ENCODE measurements at regions not wholly inside any gene's neighbourhood (a gene's known extent, or its start where the extent isn't known, plus 50 kb on each side); places are given as distances from the start of the nearest gene placed in this dataset.
A peak's percentile ranks its signal among the peaks of the same experiment; 100 is the strongest.

DNA sequence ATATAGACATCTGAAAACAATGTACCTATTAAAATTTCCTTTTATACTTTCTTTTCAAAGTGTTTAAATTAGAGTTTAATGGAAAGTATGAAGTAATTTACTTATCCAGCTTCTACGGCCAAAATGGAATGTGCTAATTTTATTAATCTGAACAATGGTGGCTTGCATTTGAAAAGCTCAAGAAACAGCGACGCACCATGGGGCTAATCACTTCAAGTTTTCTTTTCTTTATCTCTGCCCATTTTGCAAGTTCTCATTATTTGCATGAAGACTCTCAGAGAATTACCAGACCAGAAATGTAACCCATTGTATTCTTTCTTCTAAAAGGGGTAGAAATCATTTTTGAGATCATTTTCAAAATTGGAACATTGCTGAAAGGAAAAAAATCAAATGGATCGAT is 204.0 kb upstream of the STARD13 start:
- no peak for DNase-seq (ENCODE audit: low read depth)
- no peak overlapping the region for H3K4me3 ChIP-seq (ENCODE audit: control insufficient read depth, low read depth, low read length)
- TF ChIP-seq, protein P1, sequence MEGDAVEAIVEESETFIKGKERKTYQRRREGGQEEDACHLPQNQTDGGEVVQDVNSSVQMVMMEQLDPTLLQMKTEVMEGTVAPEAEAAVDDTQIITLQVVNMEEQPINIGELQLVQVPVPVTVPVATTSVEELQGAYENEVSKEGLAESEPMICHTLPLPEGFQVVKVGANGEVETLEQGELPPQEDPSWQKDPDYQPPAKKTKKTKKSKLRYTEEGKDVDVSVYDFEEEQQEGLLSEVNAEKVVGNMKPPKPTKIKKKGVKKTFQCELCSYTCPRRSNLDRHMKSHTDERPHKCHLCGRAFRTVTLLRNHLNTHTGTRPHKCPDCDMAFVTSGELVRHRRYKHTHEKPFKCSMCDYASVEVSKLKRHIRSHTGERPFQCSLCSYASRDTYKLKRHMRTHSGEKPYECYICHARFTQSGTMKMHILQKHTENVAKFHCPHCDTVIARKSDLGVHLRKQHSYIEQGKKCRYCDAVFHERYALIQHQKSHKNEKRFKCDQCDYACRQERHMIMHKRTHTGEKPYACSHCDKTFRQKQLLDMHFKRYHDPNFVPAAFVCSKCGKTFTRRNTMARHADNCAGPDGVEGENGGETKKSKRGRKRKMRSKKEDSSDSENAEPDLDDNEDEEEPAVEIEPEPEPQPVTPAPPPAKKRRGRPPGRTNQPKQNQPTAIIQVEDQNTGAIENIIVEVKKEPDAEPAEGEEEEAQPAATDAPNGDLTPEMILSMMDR (conservative IDR thresholded peaks at IDR 0.05; ENCODE audit: control insufficient read depth, insufficient read depth, low read depth, low read length), result no peak

GRCh38 chr13:33490461-33491327 is 205.1 kb upstream of the STARD13 start:
- TF ChIP-seq, protein P1 (conservative IDR thresholded peaks at IDR 0.05; ENCODE audit: control insufficient read depth, insufficient read depth, low read depth, low read length), result no peak
- no peak overlapping the region for H3K4me3 ChIP-seq (ENCODE audit: control insufficient read depth, low read depth, low read length)
- DNase-seq (ENCODE audit: low read depth), result no peak

GRCh38 chr13:33493672-33494365 is 208.3 kb upstream of the STARD13 start:
- TF ChIP-seq, protein P1 (conservative IDR thresholded peaks at IDR 0.05; ENCODE audit: control insufficient read depth, insufficient read depth, low read depth, low read length), result no peak
- no peak overlapping the region for H3K4me3 ChIP-seq (ENCODE audit: control insufficient read depth, low read depth, low read length)
- DNase-seq (ENCODE audit: low read depth), result no peak

- TF ChIP-seq, protein P1 (conservative IDR thresholded peaks at IDR 0.05; ENCODE audit: control insufficient read depth, insufficient read depth, low read depth, low read length), result no peak
- peak; percentile 90 for DNase-seq (ENCODE audit: low read depth)
These were observed 209.1 kb upstream of the STARD13 start for GRCh38 chr13:33494596-33495204.

DNA sequence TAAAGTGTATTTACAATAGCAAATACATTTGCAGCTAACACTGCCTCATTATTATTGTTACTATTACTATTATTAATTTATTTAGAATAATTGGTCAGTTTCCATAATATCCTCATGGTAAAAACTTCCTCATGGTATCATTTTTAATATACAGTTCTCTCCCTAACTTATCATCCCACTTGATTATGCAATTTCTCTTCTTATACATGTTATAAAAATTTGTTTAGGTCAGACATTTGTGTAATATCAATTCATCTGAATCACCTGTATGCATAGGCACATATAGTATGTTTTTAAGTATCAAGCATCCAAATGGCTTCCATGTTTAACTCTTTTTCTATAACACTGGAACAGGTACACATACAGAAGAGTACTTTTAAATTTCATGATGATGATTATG is 210.8 kb upstream of the STARD13 start:
- TF ChIP-seq, protein P1 (conservative IDR thresholded peaks at IDR 0.05; ENCODE audit: control insufficient read depth, insufficient read depth, low read depth, low read length), result no peak
- no peak overlapping the region for H3K4me3 ChIP-seq (ENCODE audit: control insufficient read depth, low read depth, low read length)

More at GRCh38 chr13:33494596-33495204, 209.1 kb upstream of the STARD13 start:
- no peak overlapping the region for H3K4me3 ChIP-seq (ENCODE audit: control insufficient read depth, low read depth, low read length)

DNA sequence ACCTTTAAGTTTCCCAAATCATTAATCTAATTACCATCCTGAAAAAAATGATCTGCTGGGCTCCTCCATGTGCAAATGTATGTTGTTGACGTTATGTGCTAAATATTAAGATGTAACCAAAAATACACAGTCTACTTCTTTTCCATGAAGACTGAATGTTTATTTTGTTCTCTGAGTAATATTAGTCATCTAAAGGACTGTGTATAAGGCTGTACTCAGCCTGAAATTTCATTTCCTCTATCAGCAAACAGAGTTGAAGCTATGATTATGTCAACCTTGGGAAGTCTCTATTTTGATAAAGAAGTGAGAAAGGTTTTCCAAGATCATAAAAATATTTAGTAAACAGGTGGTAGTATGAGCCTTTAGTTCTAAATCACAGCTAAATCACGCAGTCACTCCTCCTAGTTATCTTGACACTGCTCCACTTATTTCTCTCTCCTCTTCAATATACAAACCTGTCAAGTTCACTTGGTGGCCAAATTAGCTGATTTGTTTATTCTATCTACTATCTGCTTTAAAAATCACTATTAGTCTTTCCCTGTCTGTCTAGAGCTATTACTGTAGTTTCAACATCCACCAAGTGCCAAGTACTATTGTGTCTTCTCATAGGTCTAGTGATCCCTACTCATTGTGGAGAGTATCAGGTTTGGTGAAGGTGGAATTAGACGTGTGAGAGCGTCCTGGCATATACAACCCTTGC is 211.7 kb upstream of the STARD13 start:
- peak; percentile 51 for DNase-seq (ENCODE audit: low read depth)
- TF ChIP-seq, protein P1 (conservative IDR thresholded peaks at IDR 0.05; ENCODE audit: control insufficient read depth, insufficient read depth, low read depth, low read length), result no peak
- H3K4me3 ChIP-seq (ENCODE audit: control insufficient read depth, low read depth, low read length), result no peak overlapping the region

More for the DNA sequence above, 210.8 kb upstream of the STARD13 start:
- DNase-seq (ENCODE audit: low read depth), result no peak
